H1 (cell line): ENCODE measurements at regions not wholly inside any gene's neighbourhood (a gene's known extent, or its start where the extent isn't known, plus 50 kb on each side); places are given as distances from the start of the nearest gene placed in this dataset.
"Not testable (repeated sequence)": the region's sequence is repeated elsewhere in the genome, so short reads cannot be mapped to it uniquely, and the experiment has no call there.

Experiments used
- CTCF ChIA-PET: fragments of 300-600 bp; sonication (Branson Sonifier 250); formaldehyde crosslinking; loops from one replicate; lab custom pipeline; 2021; ENCODE audit not compliant: partially characterized antibody; lab: Charles Lee
- POLR2A ChIA-PET: fragments of 300-600 bp; sonication (Branson Sonifier 250); formaldehyde crosslinking; loops from one replicate; lab custom pipeline; 2021; ENCODE audit warnings: inconsistent platforms; ENCODE audit not compliant: partially characterized antibody; lab: Charles Lee
- DNase-seq, 2 experiments: peaks; one replicate each; pipeline versions ENCODE4 v3.0.0 to v3.0.0-alpha.2; 2010 to 2022; ENCODE audit warnings: low spot score in 2 of 2, low read depth in 1 of 2, mixed read lengths in 1 of 2
- FAIRE-seq: peaks from 2 replicates; lab custom pipeline; 2011; peaks lifted over from hg19 to GRCh38; lab: Jason Lieb, UNC
- H2AFZ ChIP-seq: 2 replicates; pipeline ENCODE4 v1.8.1; 2012; ENCODE audit warnings: low read length, inconsistent platforms
- H2AK5ac ChIP-seq: 2 replicates; pipeline ENCODE4 v1.6.1; 2013; ENCODE audit warnings: low read depth, low read length
- H2BK120ac ChIP-seq: replicated peaks from 2 replicates; pipeline ENCODE3; 2013; ENCODE audit warnings: low read depth, low read length, inconsistent platforms
- H2BK12ac ChIP-seq: 2 replicates; pipeline ENCODE4 v1.6.1; 2013; ENCODE audit warnings: low read depth, low read length
- H2BK15ac ChIP-seq: 2 replicates; pipeline ENCODE4 v1.6.1; 2013; ENCODE audit warnings: low read length
- H2BK20ac ChIP-seq: 2 replicates; pipeline ENCODE4 v1.6.1; 2013; ENCODE audit warnings: low read length
- H2BK5ac ChIP-seq: 2 replicates; pipeline ENCODE4 v1.6.1; 2013; ENCODE audit warnings: low read depth, low read length
- H3K14ac ChIP-seq: 2 replicates; pipeline ENCODE4 v1.6.1; 2013; ENCODE audit warnings: inconsistent platforms; ENCODE audit not compliant: insufficient read length
- H3K18ac ChIP-seq: 2 replicates; pipeline ENCODE4 v1.6.1; 2013; ENCODE audit warnings: low read length; ENCODE audit errors: extremely low read depth
- H3K23ac ChIP-seq: 2 replicates; pipeline ENCODE4 v1.6.1; 2013; ENCODE audit warnings: inconsistent platforms; ENCODE audit not compliant: insufficient read length
- H3K23me2 ChIP-seq: 2 replicates; pipeline ENCODE4 v1.6.1; 2013; ENCODE audit warnings: low read depth, low read length
- H3K27ac ChIP-seq: 2 replicates; pipeline ENCODE4 v1.6.1; 2011; ENCODE audit warnings: low read depth, low read length, inconsistent platforms
- H3K27me3 ChIP-seq, 4 experiments: replicated peaks in 1 of 4; 1 replicate in 1 of 4; 2 replicates in 3 of 4; pipeline versions ENCODE4 v1.6.1 to v1.8.1; 2011 to 2013; ENCODE audit warnings: low read length in 3 of 4, mild to moderate bottlenecking in 3 of 4, inconsistent platforms in 2 of 4, mixed read lengths in 2 of 4, moderate library complexity in 1 of 4; ENCODE audit not compliant: control insufficient read depth in 3 of 4, insufficient read depth in 3 of 4; ENCODE audit errors: extremely low read depth in 1 of 4
- H3K36me3 ChIP-seq, 4 experiments: 2 replicates each; pipeline versions ENCODE4 v1.6.1 to v1.8.1; 2011 to 2013; ENCODE audit warnings: mild to moderate bottlenecking in 4 of 4, low read length in 3 of 4, moderate library complexity in 2 of 4, control low read depth in 1 of 4, inconsistent platforms in 1 of 4; ENCODE audit not compliant: insufficient read depth in 4 of 4, control insufficient read depth in 2 of 4
- H3K4ac ChIP-seq: replicated peaks from 2 replicates; pipeline ENCODE3; 2013; ENCODE audit warnings: low read length, low read depth, mixed read lengths, inconsistent platforms; ENCODE audit not compliant: insufficient read length
- H3K4me1 ChIP-seq, 4 experiments: replicated peaks in 1 of 4; 1 replicate in 1 of 4; 2 replicates in 3 of 4; pipeline versions ENCODE4 v1.6.1 to v1.8.1; 2011 to 2013; ENCODE audit warnings: low read length in 3 of 4, inconsistent platforms in 2 of 4, mixed read lengths in 1 of 4; ENCODE audit not compliant: insufficient read depth in 4 of 4, control insufficient read depth in 3 of 4
- H3K4me2 ChIP-seq, 2 experiments: 2 replicates each; pipeline versions ENCODE4 v1.6.1 to v1.8.1; 2011 to 2013; ENCODE audit warnings: low read depth in 2 of 2, low read length in 2 of 2, control low read depth in 1 of 2, inconsistent platforms in 1 of 2, mild to moderate bottlenecking in 1 of 2; ENCODE audit not compliant: insufficient read depth in 1 of 2
- H3K4me3 ChIP-seq, 4 experiments: fragments of 200-600, 300-600 bp in 1 of 4; sonication (generic), shearing (Covaris generic), sonication (Bioruptor Twin) in 1 of 4; 2 replicates each; pipeline versions ENCODE4 v1.5.1 to v1.8.1; 2011 to 2016; ENCODE audit warnings: low read length in 4 of 4, low read depth in 3 of 4, control low read depth in 2 of 4, inconsistent platforms in 2 of 4, mild to moderate bottlenecking in 2 of 4, mixed read lengths in 1 of 4, moderate library complexity in 1 of 4; ENCODE audit not compliant: insufficient read depth in 2 of 4; ENCODE audit errors: extremely low read depth in 1 of 4
- H3K56ac ChIP-seq: replicated peaks from 2 replicates; pipeline ENCODE3; 2013; ENCODE audit warnings: low read depth, mild to moderate bottlenecking, mixed read lengths, low read length, inconsistent platforms; ENCODE audit not compliant: insufficient read length
- H3K79me1 ChIP-seq: 2 replicates; pipeline ENCODE4 v1.6.1; 2013; ENCODE audit warnings: low read depth, low read length, control low read depth
- H3K79me2 ChIP-seq, 2 experiments: 2 replicates each; pipeline versions ENCODE4 v1.6.1 to v1.8.1; 2012 to 2013; ENCODE audit warnings: low read length in 2 of 2, mild to moderate bottlenecking in 2 of 2, inconsistent platforms in 1 of 2; ENCODE audit not compliant: insufficient read depth in 2 of 2, control insufficient read depth in 1 of 2
- H3K9ac ChIP-seq, 4 experiments: replicated peaks in 1 of 4; 1 replicate in 1 of 4; 2 replicates in 3 of 4; pipeline versions ENCODE4 v1.6.1 to v1.8.1; 2011 to 2013; ENCODE audit warnings: low read depth in 3 of 4, low read length in 3 of 4, control low read depth in 2 of 4, mild to moderate bottlenecking in 2 of 4, moderate library complexity in 2 of 4, inconsistent platforms in 1 of 4; ENCODE audit errors: extremely low read depth in 1 of 4
- H3K9me3 ChIP-seq, 2 experiments: 2 replicates each; pipeline versions ENCODE4 v1.6.1 to v1.8.1; 2012 to 2013; ENCODE audit warnings: mild to moderate bottlenecking in 2 of 2, moderate library complexity in 2 of 2, control low read depth in 1 of 2, inconsistent platforms in 1 of 2, low read depth in 1 of 2, low read length in 1 of 2, mixed read lengths in 1 of 2; ENCODE audit not compliant: insufficient read depth in 2 of 2
- H4K20me1 ChIP-seq, 2 experiments: replicated peaks in 1 of 2; 2 replicates each; pipeline versions ENCODE3 to v1.8.1; 2011 to 2013; ENCODE audit warnings: inconsistent platforms in 2 of 2, low read length in 2 of 2, mild to moderate bottlenecking in 1 of 2; ENCODE audit not compliant: insufficient read depth in 2 of 2, control insufficient read depth in 1 of 2
- H4K5ac ChIP-seq: 2 replicates; pipeline ENCODE4 v1.6.1; 2013; ENCODE audit warnings: low read length, low read depth, mixed read lengths, inconsistent platforms; ENCODE audit not compliant: insufficient read length
- H4K8ac ChIP-seq: 2 replicates; pipeline ENCODE4 v1.8.0; 2013; ENCODE audit warnings: mild to moderate bottlenecking, moderate library complexity, low read length, inconsistent platforms; ENCODE audit not compliant: insufficient read depth; ENCODE audit errors: extremely low read depth
- H4K91ac ChIP-seq: replicated peaks from 2 replicates; pipeline ENCODE3; 2013; ENCODE audit warnings: low read length, mixed read lengths, inconsistent platforms; ENCODE audit not compliant: insufficient read length
- WGBS, 2 experiments: shearing (Covaris generic) in 1 of 2; methylation state at CpG; one replicate each; pipeline versions ENCODE4 v1.1.6 to v1.1.7; 2013 to 2015; ENCODE audit warnings: low lambda C conversion rate in 2 of 2, mixed read lengths in 2 of 2, inconsistent platforms in 1 of 2, low coverage in 1 of 2, missing lambda C conversion rate in 1 of 2; ENCODE audit not compliant: insufficient replicate concordance in 2 of 2, insufficient coverage in 1 of 2, insufficient read length in 1 of 2; ENCODE audit errors: extremely low coverage in 1 of 2, missing lambda C conversion rate in 1 of 2; 5-methylcytosine and 5-hydroxymethylcytosine counted together

- H3K56ac ChIP-seq, H3K79me2 ChIP-seq, POLR2A ChIA-PET, H4K5ac ChIP-seq, H3K18ac ChIP-seq, H4K91ac ChIP-seq, H3K4ac ChIP-seq, H3K9ac ChIP-seq, H3K9me3 ChIP-seq, H2BK12ac ChIP-seq, H2BK120ac ChIP-seq, H2AK5ac ChIP-seq, FAIRE-seq, H4K8ac ChIP-seq, H3K27ac ChIP-seq, H3K4me2 ChIP-seq, H3K4me1 ChIP-seq, H3K14ac ChIP-seq, H3K23ac ChIP-seq, H3K23me2 ChIP-seq, CTCF ChIA-PET, H2AFZ ChIP-seq, H2BK15ac ChIP-seq, H3K27me3 ChIP-seq, H2BK20ac ChIP-seq, H2BK5ac ChIP-seq, H4K20me1 ChIP-seq, H3K4me3 ChIP-seq, H3K79me1 ChIP-seq, H3K36me3 ChIP-seq: not testable (repeated sequence)
- 73% methylated on average over 7 of the region's 7 CpGs; no CpG with 5 or more reads in 1 of the 2 experiments for WGBS, 2 experiments
- DNase-seq = peak; percentile 19 to 57
These were observed 207.7 kb downstream of the OTOP1 start for GRCh38 chr4:4019071-4019470.

GRCh38 chr4:4021161-4021560, 205.6 kb downstream of the OTOP1 start:
- H3K23ac ChIP-seq, H4K91ac ChIP-seq, DNase-seq, H3K4me3 ChIP-seq, H2AK5ac ChIP-seq, CTCF ChIA-PET, H3K14ac ChIP-seq, H3K4ac ChIP-seq, H3K27ac ChIP-seq, H3K79me2 ChIP-seq, H3K23me2 ChIP-seq, H3K9ac ChIP-seq, H4K5ac ChIP-seq, H2BK12ac ChIP-seq, H2BK120ac ChIP-seq, H2BK15ac ChIP-seq, H3K4me1 ChIP-seq, H4K8ac ChIP-seq, H3K36me3 ChIP-seq, H3K27me3 ChIP-seq, H4K20me1 ChIP-seq, FAIRE-seq, H3K79me1 ChIP-seq, POLR2A ChIA-PET, H3K18ac ChIP-seq, H3K4me2 ChIP-seq, H2BK20ac ChIP-seq, H2BK5ac ChIP-seq, H3K56ac ChIP-seq, H3K9me3 ChIP-seq, H2AFZ ChIP-seq: not testable (repeated sequence)
- WGBS, 2 experiments = no CpG with 5 or more reads among the region's 15 CpGs
